IMR-90 (cell line): ENCODE measurements at regions not wholly inside any gene's neighbourhood (a gene's known extent, or its start where the extent isn't known, plus 50 kb on each side); places are given as distances from the start of the nearest gene placed in this dataset.
"Not testable (repeated sequence)": the region's sequence is repeated elsewhere in the genome, so short reads cannot be mapped to it uniquely, and the experiment has no call there.

Experiments used
- ATAC-seq: fragments of 200-7000 bp; cut with Tn5 transposase; 2 replicates; pipeline ENCODE4 v1.9.1; 2020; ENCODE audit warnings: low read depth, mild to moderate bottlenecking, moderate library complexity
- BruUV-seq: library from RNA; stranded (reverse); fragments of 400-500 nt; replicated peaks from 2 replicates; lab custom pipeline; 2021; lab: Mats Ljungman, UMichigan
- CTCF ChIA-PET: fragments of 300-600 bp; formaldehyde crosslinking; extraction: SDS; loops from one replicate; lab custom pipeline; 2021; ENCODE audit warnings: antibody characterized with exemption; lab: Yijun Ruan, JAX
- POLR2A ChIA-PET: fragments of 300-600 bp; sonication (Branson Sonifier 250); formaldehyde crosslinking; loops from one replicate; lab custom pipeline; 2022; ENCODE audit warnings: antibody characterized with exemption; ENCODE audit not compliant: unreplicated experiment; lab: Charles Lee
- DNase-seq: peaks from one replicate; pipeline ENCODE4 v3.0.0; 2013
- H2AFZ ChIP-seq: replicated peaks from 2 replicates; pipeline ENCODE3; 2013; ENCODE audit warnings: low read length, mild to moderate bottlenecking; ENCODE audit not compliant: poor library complexity
- H2AK5ac ChIP-seq: 2 replicates; pipeline ENCODE4 v1.6.1; 2013; ENCODE audit warnings: low read depth, low read length, inconsistent platforms
- H2AK9ac ChIP-seq: replicated peaks from 2 replicates; pipeline ENCODE3; 2013; ENCODE audit warnings: mild to moderate bottlenecking, low read depth, low read length, moderate library complexity; ENCODE audit not compliant: poor library complexity
- H2BK120ac ChIP-seq: 2 replicates; pipeline ENCODE4 v1.6.1; 2013; ENCODE audit warnings: low read depth, low read length, inconsistent platforms
- H2BK15ac ChIP-seq: 3 replicates; pipeline ENCODE4 v1.6.1; 2013; ENCODE audit warnings: low read depth, low read length, inconsistent platforms
- H2BK20ac ChIP-seq: 2 replicates; pipeline ENCODE4 v1.6.1; 2013; ENCODE audit warnings: low read depth, mild to moderate bottlenecking, inconsistent platforms, low read length, moderate library complexity
- H2BK5ac ChIP-seq: 2 replicates; pipeline ENCODE4 v1.6.1; 2013; ENCODE audit warnings: mild to moderate bottlenecking, low read depth, low read length, inconsistent platforms; ENCODE audit not compliant: poor library complexity, severe bottlenecking
- H3K14ac ChIP-seq: replicated peaks from 2 replicates; pipeline ENCODE4 v1.6.1; 2013; ENCODE audit warnings: low read depth, low read length, inconsistent platforms
- H3K18ac ChIP-seq: 2 replicates; pipeline ENCODE4 v1.6.1; 2013; ENCODE audit warnings: low read depth, low read length, control low read depth
- H3K23ac ChIP-seq: 2 replicates; pipeline ENCODE4 v1.6.1; 2013; ENCODE audit warnings: low read depth, low read length, inconsistent platforms
- H3K27ac ChIP-seq: 2 replicates; pipeline ENCODE4 v1.5.1; 2013; ENCODE audit warnings: mild to moderate bottlenecking, control low read depth, low read length; ENCODE audit not compliant: insufficient read depth
- H3K27me3 ChIP-seq: 2 replicates; pipeline ENCODE4 v1.6.1; 2013; ENCODE audit warnings: low read length; ENCODE audit not compliant: control insufficient read depth, insufficient read depth
- H3K36me3 ChIP-seq: 2 replicates; pipeline ENCODE4 v1.6.1; 2013; ENCODE audit warnings: low read length, mixed read lengths; ENCODE audit not compliant: control insufficient read depth, insufficient read depth
- H3K4ac ChIP-seq: 2 replicates; pipeline ENCODE4 v1.6.1; 2013; ENCODE audit warnings: low read depth, low read length, inconsistent platforms
- H3K4me1 ChIP-seq: 2 replicates; pipeline ENCODE4 v1.6.1; 2013; ENCODE audit warnings: low read length, mixed read lengths; ENCODE audit not compliant: control insufficient read depth, insufficient read depth
- H3K4me2 ChIP-seq: 2 replicates; pipeline ENCODE4 v1.6.1; 2013; ENCODE audit warnings: low read depth, mild to moderate bottlenecking, control low read depth, low read length, moderate library complexity
- H3K4me3 ChIP-seq: 2 replicates; pipeline ENCODE4 v1.5.1; 2013; ENCODE audit warnings: low read depth, mild to moderate bottlenecking, control low read depth, low read length, moderate library complexity; ENCODE audit not compliant: insufficient read depth
- H3K56ac ChIP-seq: 2 replicates; pipeline ENCODE4 v1.6.1; 2013; ENCODE audit warnings: low read length, inconsistent platforms; ENCODE audit not compliant: insufficient read depth; ENCODE audit errors: extremely low read depth
- H3K79me1 ChIP-seq, 2 experiments: 2 replicates each; pipeline ENCODE4 v1.6.1; 2013; ENCODE audit warnings: low read length in 2 of 2, inconsistent platforms in 1 of 2, low read depth in 1 of 2
- H3K9ac ChIP-seq: 2 replicates; pipeline ENCODE4 v1.6.1; 2013; ENCODE audit warnings: low read depth, low read length, control low read depth
- H3K9me1 ChIP-seq: 2 replicates; pipeline ENCODE4 v1.6.1; 2013; ENCODE audit warnings: low read length, inconsistent platforms; ENCODE audit not compliant: insufficient read depth
- H3K9me3 ChIP-seq: 2 replicates; pipeline ENCODE4 v1.6.1; 2013; ENCODE audit warnings: low read length; ENCODE audit not compliant: control insufficient read depth, insufficient read depth
- H4K20me1 ChIP-seq: 2 replicates; pipeline ENCODE4 v1.6.1; 2013; ENCODE audit warnings: low read length, inconsistent platforms; ENCODE audit not compliant: insufficient read depth
- H4K5ac ChIP-seq: 2 replicates; pipeline ENCODE4 v1.6.1; 2013; ENCODE audit warnings: mild to moderate bottlenecking, low read depth, low read length, control low read depth
- H4K8ac ChIP-seq, 2 experiments: 2 replicates each; pipeline ENCODE4 v1.6.1; 2013; ENCODE audit warnings: low read depth in 2 of 2, low read length in 2 of 2, control low read depth in 1 of 2, inconsistent platforms in 1 of 2
- H4K91ac ChIP-seq: 2 replicates; pipeline ENCODE4 v1.6.1; 2013; ENCODE audit warnings: low read depth, low read length, inconsistent platforms; ENCODE audit not compliant: insufficient read depth
- WGBS, 2 experiments: methylation state at CpG; one replicate each; pipeline versions ENCODE4 v1.1.5 to v1.1.7; 2013; ENCODE audit warnings: missing lambda C conversion rate in 2 of 2; ENCODE audit not compliant: insufficient read length in 1 of 2; ENCODE audit errors: extremely low coverage in 2 of 2; 5-methylcytosine and 5-hydroxymethylcytosine counted together
- dilution Hi-C: fragments of 300-500 bp; cut with HindIII; formaldehyde crosslinking; loops from one replicate; pipeline ENCODE4 v1.14.3; 2018; ENCODE audit warnings: low sequenced_read_pairs; ENCODE audit not compliant: unreplicated experiment
- in situ Hi-C: fragments of 300-500 bp; cut with MboI; formaldehyde crosslinking; loops from 3 replicates; pipeline ENCODE4 v1.14.3; 2019; ENCODE audit warnings: low sequenced_read_pairs, inconsistent platforms, mixed read lengths
- intact Hi-C: fragments of 100-400 bp; cut with micrococcal nuclease; formaldehyde crosslinking; loops from 2 replicates; pipeline ENCODE4 v1.10.0; 2022

- H4K91ac ChIP-seq, H3K27me3 ChIP-seq, H2BK20ac ChIP-seq, H3K36me3 ChIP-seq, H3K4ac ChIP-seq, H2BK120ac ChIP-seq, H3K18ac ChIP-seq, H3K27ac ChIP-seq, intact Hi-C loops, H3K4me2 ChIP-seq, H2BK5ac ChIP-seq, H3K79me1 ChIP-seq, CTCF ChIA-PET, H4K8ac ChIP-seq, H2AK9ac ChIP-seq, BruUV-seq, H3K9me1 ChIP-seq, POLR2A ChIA-PET, H2AK5ac ChIP-seq, H3K4me1 ChIP-seq, H4K5ac ChIP-seq, H4K20me1 ChIP-seq, H3K14ac ChIP-seq, ATAC-seq, DNase-seq, H3K23ac ChIP-seq, H2BK15ac ChIP-seq, dilution Hi-C loops, in situ Hi-C loops, H3K9ac ChIP-seq, H3K4me3 ChIP-seq, H3K56ac ChIP-seq, H3K9me3 ChIP-seq, H2AFZ ChIP-seq: not testable (repeated sequence)
- 0% methylated on average over 1 of the region's 3 CpGs; no CpG with 5 or more reads in 1 of the 2 experiments for WGBS, 2 experiments
Observed at GRCh38 chr7:6978326-6978725, 152.3 kb upstream of the CCZ1B start.

GRCh38 chr7:6979456-6979855, 153.4 kb upstream of the CCZ1B start:
- H4K20me1 ChIP-seq, dilution Hi-C loops, H2BK15ac ChIP-seq, H3K18ac ChIP-seq, H3K23ac ChIP-seq, H4K91ac ChIP-seq, H4K8ac ChIP-seq, DNase-seq, intact Hi-C loops, H2AFZ ChIP-seq, H2BK20ac ChIP-seq, H3K9me1 ChIP-seq, in situ Hi-C loops, H3K4me2 ChIP-seq, H3K9ac ChIP-seq, ATAC-seq, BruUV-seq, H4K5ac ChIP-seq, H3K79me1 ChIP-seq, H3K9me3 ChIP-seq, H3K27ac ChIP-seq, H3K4me1 ChIP-seq, H3K36me3 ChIP-seq, H2AK9ac ChIP-seq, H2BK5ac ChIP-seq, H3K27me3 ChIP-seq, H3K56ac ChIP-seq, H3K14ac ChIP-seq, CTCF ChIA-PET, H2BK120ac ChIP-seq, POLR2A ChIA-PET, H3K4me3 ChIP-seq, H3K4ac ChIP-seq, H2AK5ac ChIP-seq: not testable (repeated sequence)
- WGBS, 2 experiments = 88% methylated on average over 3 of the region's 10 CpGs; no CpG with 5 or more reads in 1 of the 2 experiments
